Kidney (tissue), 13 donors: ENCODE measurements at regions not wholly inside any gene's neighbourhood (a gene's known extent, or its start where the extent isn't known, plus 50 kb on each side); places are given as distances from the start of the nearest gene placed in this dataset.

Experiments
- DNase-seq, 5 donors: peaks; one replicate each; pipeline ENCODE4 v3.0.0-alpha.2; 2013 to 2020
- FAIRE-seq: peaks from 2 replicates; lab custom pipeline; 2012; peaks lifted over from hg19 to GRCh38; lab: Jason Lieb, UNC
- H3K27ac ChIP-seq, 2 donors: one replicate each; pipeline ENCODE4 v1.7.0; 2013; ENCODE audit warnings: low read depth in 2 of 2, low read length in 2 of 2, inconsistent platforms in 1 of 2
- H3K27me3 ChIP-seq: one replicate; pipeline ENCODE4 v1.7.1; 2013; ENCODE audit warnings: low read length, inconsistent platforms; ENCODE audit not compliant: control insufficient read depth, insufficient read depth
- H3K36me3 ChIP-seq, 3 donors: one replicate each; pipeline versions ENCODE4 v1.7.0 to v1.7.1; 2013; ENCODE audit warnings: low read length in 3 of 3, control low read depth in 1 of 3, inconsistent platforms in 1 of 3; ENCODE audit not compliant: insufficient read depth in 3 of 3, control insufficient read depth in 2 of 3
- H3K4me1 ChIP-seq, 3 donors: one replicate each; pipeline versions ENCODE4 v1.7.0 to v1.7.1; 2013; ENCODE audit warnings: low read length in 3 of 3, inconsistent platforms in 1 of 3, low read depth in 1 of 3; ENCODE audit not compliant: control insufficient read depth in 2 of 3, insufficient read depth in 2 of 3
- H3K4me3 ChIP-seq, 3 donors: one replicate each; pipeline versions ENCODE4 v1.7.0 to v1.8.1; 2013; ENCODE audit warnings: low read length in 3 of 3, control low read depth in 1 of 3, inconsistent platforms in 1 of 3
- H3K9ac ChIP-seq, 3 donors: one replicate each; pipeline versions ENCODE4 v1.7.0 to v1.7.1; 2013; ENCODE audit warnings: low read length in 3 of 3, control low read depth in 1 of 3, inconsistent platforms in 1 of 3
- H3K9me3 ChIP-seq, 3 donors: one replicate each; pipeline versions ENCODE4 v1.7.0 to v1.7.1; 2013; ENCODE audit warnings: low read length in 3 of 3, control low read depth in 1 of 3, inconsistent platforms in 1 of 3; ENCODE audit not compliant: control insufficient read depth in 2 of 3, insufficient read depth in 1 of 3
- CTCF ChIP-seq: IDR thresholded peaks from 3 replicates; pipeline ENCODE4 v1.5.1; 2012; ENCODE audit warnings: mild to moderate bottlenecking, moderate library complexity, borderline replicate concordance; ENCODE audit not compliant: insufficient read depth; ENCODE audit errors: extremely low read depth
- intact Hi-C: fragments of 100-400 bp; cut with DNase I; formaldehyde crosslinking; loops from one replicate; pipeline ENCODE4 v1.11.1; 2022
- donor health status: control.
- donor health status: control.
- donor health status: control.
- donor health status: control.
- donor health status: control.
- donor health status: DM: yes; HTN: yes; CAD: no.
- donor health status: Normal renal cell carcinoma (clear cell type).

- intact Hi-C loops = no loop called here
- DNase-seq (no peak), FAIRE-seq (no peak)
- Histone ChIP-seq H3K4me3 (no peak overlapping the region), H3K36me3 (no peaks in the 10 kb centered on the region), H3K27ac (no peak overlapping the region), H3K4me1 (no peaks in the 10 kb centered on the region), H3K9me3 (no peaks in the 10 kb centered on the region), H3K27me3 (no peaks in the 10 kb centered on the region), H3K9ac (no peak overlapping the region)
- no peak for TF ChIP-seq CTCF
Measured at GRCh38 chr10:30172091-30172490, 112.7 kb upstream of the JCAD start.

DNA sequence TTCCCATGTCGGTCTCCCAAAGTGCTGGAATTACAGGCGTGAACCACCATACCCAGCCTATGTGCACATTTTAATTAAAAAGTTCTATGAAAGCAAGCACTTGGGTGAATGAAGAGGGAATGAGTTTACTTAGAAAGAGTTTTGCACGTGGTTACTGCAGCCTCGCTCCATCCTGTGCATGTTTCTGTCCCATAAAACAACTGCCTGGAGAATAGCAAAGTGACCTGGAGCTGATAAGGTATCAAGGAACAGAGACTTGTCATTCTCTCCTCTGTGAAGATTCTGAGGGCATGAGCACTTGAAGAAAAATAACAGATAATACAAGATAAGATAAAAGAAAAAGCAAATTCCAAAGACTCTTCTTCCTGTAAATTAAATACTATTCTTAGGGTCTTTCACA lies 112.2 kb upstream of the JCAD start:
- no peak overlapping the region for H3K27ac ChIP-seq
- no peaks in the 10 kb centered on the region for H3K4me1 ChIP-seq
- no peak for TF ChIP-seq CTCF
- FAIRE-seq (no peak), DNase-seq (no peak)
- intact Hi-C loops = no loop called here
- H3K9ac ChIP-seq = no peak overlapping the region
- H3K4me3 ChIP-seq = no peak overlapping the region
- no peaks in the 10 kb centered on the region for H3K9me3 ChIP-seq
- no peaks in the 10 kb centered on the region for H3K27me3 ChIP-seq
- no peaks in the 10 kb centered on the region for H3K36me3 ChIP-seq

DNA sequence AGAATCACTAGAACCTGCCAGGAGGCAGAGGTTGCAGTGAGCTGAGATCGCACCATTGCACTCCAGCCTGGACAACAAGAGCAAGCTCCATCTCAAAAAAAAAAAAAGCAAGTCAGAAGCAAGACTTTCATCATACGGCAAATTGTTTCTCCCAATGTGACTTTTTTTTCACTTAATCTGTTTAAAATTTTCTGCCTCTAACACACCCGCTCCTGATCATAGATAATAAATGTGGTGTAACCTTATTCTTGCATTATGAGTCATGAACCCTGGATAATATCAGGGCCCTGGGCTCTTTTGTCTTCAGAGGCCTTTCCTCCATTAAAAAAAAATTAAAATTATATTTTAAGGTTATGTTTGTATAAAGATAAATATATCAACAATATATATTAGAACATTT lies 111.4 kb upstream of the JCAD start:
- no peak overlapping the region for H3K9ac ChIP-seq
- H3K27me3 ChIP-seq = no peaks in the 10 kb centered on the region
- no peak for DNase-seq
- H3K9me3 ChIP-seq = no peaks in the 10 kb centered on the region
- no peak for FAIRE-seq
- no peak overlapping the region for H3K27ac ChIP-seq
- H3K4me3 ChIP-seq = no peak overlapping the region
- H3K36me3 ChIP-seq = no peaks in the 10 kb centered on the region
- intact Hi-C loops = no loop called here
- TF ChIP-seq CTCF = no peak
- no peaks in the 10 kb centered on the region for H3K4me1 ChIP-seq

- Histone ChIP-seq H3K27me3 (no peaks in the 10 kb centered on the region), H3K27ac (no peak overlapping the region), H3K4me3 (no peak overlapping the region), H3K9me3 (no peaks in the 10 kb centered on the region), H3K36me3 (no peaks in the 10 kb centered on the region), H3K4me1 (no peaks in the 10 kb centered on the region), H3K9ac (no peak overlapping the region)
- intact Hi-C loops = no loop called here
- FAIRE-seq (no peak), DNase-seq (no peak)
- no peak for TF ChIP-seq CTCF
Measured at GRCh38 chr10:30170146-30170545, 110.8 kb upstream of the JCAD start.
